ENCODE measurements at regions not wholly inside any gene's neighbourhood (a gene's known extent, or its start where the extent isn't known, plus 50 kb on each side); places are given as distances from the start of the nearest gene placed in this dataset.

GRCh38 chr12:91885851-91886731, 259.6 kb downstream of the BTG1 start:
- no peak overlapping the region for H3K27ac ChIP-seq (replicated peaks)
- TF ChIP-seq, protein P1, sequence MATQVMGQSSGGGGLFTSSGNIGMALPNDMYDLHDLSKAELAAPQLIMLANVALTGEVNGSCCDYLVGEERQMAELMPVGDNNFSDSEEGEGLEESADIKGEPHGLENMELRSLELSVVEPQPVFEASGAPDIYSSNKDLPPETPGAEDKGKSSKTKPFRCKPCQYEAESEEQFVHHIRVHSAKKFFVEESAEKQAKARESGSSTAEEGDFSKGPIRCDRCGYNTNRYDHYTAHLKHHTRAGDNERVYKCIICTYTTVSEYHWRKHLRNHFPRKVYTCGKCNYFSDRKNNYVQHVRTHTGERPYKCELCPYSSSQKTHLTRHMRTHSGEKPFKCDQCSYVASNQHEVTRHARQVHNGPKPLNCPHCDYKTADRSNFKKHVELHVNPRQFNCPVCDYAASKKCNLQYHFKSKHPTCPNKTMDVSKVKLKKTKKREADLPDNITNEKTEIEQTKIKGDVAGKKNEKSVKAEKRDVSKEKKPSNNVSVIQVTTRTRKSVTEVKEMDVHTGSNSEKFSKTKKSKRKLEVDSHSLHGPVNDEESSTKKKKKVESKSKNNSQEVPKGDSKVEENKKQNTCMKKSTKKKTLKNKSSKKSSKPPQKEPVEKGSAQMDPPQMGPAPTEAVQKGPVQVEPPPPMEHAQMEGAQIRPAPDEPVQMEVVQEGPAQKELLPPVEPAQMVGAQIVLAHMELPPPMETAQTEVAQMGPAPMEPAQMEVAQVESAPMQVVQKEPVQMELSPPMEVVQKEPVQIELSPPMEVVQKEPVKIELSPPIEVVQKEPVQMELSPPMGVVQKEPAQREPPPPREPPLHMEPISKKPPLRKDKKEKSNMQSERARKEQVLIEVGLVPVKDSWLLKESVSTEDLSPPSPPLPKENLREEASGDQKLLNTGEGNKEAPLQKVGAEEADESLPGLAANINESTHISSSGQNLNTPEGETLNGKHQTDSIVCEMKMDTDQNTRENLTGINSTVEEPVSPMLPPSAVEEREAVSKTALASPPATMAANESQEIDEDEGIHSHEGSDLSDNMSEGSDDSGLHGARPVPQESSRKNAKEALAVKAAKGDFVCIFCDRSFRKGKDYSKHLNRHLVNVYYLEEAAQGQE (IDR thresholded peaks at IDR 0.05; ENCODE audit: insufficient replicate concordance, low read depth): no peak
- TF ChIP-seq GABPA (IDR thresholded peaks at IDR 0.05; ENCODE audit: low read depth) (no peak), POLR2AphosphoS5 (IDR thresholded peaks at IDR 0.05; ENCODE audit: low read depth) (no peak), SPI1 (IDR thresholded peaks at IDR 0.05; ENCODE audit: borderline replicate concordance, low read depth) (no peak), CTCF (IDR thresholded peaks at IDR 0.05; ENCODE audit: insufficient read depth, low read length) (no peak)
- no peak overlapping the region for H3K4me3 ChIP-seq (replicated peaks; ENCODE audit: insufficient read depth, low read length)
- no peak for DNase-seq (ENCODE audit: low read depth in 1 of 2, low spot score in 1 of 2)
- H3K27me3 ChIP-seq (ENCODE audit: insufficient read depth, poor library complexity, severe bottlenecking): no peaks in the 10 kb centered on the region

GRCh38 chr12:91884230-91884629, 261.4 kb downstream of the BTG1 start:
- Histone ChIP-seq H3K27ac (replicated peaks) (no peak overlapping the region), H3K4me3 (replicated peaks; ENCODE audit: insufficient read depth, low read length) (no peak overlapping the region), H3K27me3 (ENCODE audit: insufficient read depth, poor library complexity, severe bottlenecking) (no peaks in the 10 kb centered on the region)
- TF ChIP-seq, protein P1 (IDR thresholded peaks at IDR 0.05; ENCODE audit: insufficient replicate concordance, low read depth): no peak
- TF ChIP-seq CTCF (IDR thresholded peaks at IDR 0.05; ENCODE audit: insufficient read depth, low read length) (no peak), POLR2AphosphoS5 (IDR thresholded peaks at IDR 0.05; ENCODE audit: low read depth) (no peak), SPI1 (IDR thresholded peaks at IDR 0.05; ENCODE audit: borderline replicate concordance, low read depth) (no peak), GABPA (IDR thresholded peaks at IDR 0.05; ENCODE audit: low read depth) (no peak)
- no peak for DNase-seq (ENCODE audit: low read depth in 1 of 2, low spot score in 1 of 2)

- Histone ChIP-seq H3K4me3 (replicated peaks; ENCODE audit: insufficient read depth, low read length) (no peak overlapping the region), H3K27ac (replicated peaks) (no peak overlapping the region), H3K27me3 (ENCODE audit: insufficient read depth, poor library complexity, severe bottlenecking) (no peaks in the 10 kb centered on the region)
- TF ChIP-seq, protein P1 (IDR thresholded peaks at IDR 0.05; ENCODE audit: insufficient replicate concordance, low read depth): no peak
- TF ChIP-seq SPI1 (IDR thresholded peaks at IDR 0.05; ENCODE audit: borderline replicate concordance, low read depth): no peak
- no peak for TF ChIP-seq CTCF (IDR thresholded peaks at IDR 0.05; ENCODE audit: insufficient read depth, low read length)
- no peak for TF ChIP-seq GABPA (IDR thresholded peaks at IDR 0.05; ENCODE audit: low read depth)
- no peak for TF ChIP-seq POLR2AphosphoS5 (IDR thresholded peaks at IDR 0.05; ENCODE audit: low read depth)
- DNase-seq (ENCODE audit: low read depth in 1 of 2, low spot score in 1 of 2): no peak
Measured at GRCh38 chr12:91883811-91884210, 261.8 kb downstream of the BTG1 start.
